ENCODE measurements at regions not wholly inside any gene's neighbourhood (a gene's known extent, or its start where the extent isn't known, plus 50 kb on each side); places are given as distances from the start of the nearest gene placed in this dataset.

- TF ChIP-seq, protein P1, sequence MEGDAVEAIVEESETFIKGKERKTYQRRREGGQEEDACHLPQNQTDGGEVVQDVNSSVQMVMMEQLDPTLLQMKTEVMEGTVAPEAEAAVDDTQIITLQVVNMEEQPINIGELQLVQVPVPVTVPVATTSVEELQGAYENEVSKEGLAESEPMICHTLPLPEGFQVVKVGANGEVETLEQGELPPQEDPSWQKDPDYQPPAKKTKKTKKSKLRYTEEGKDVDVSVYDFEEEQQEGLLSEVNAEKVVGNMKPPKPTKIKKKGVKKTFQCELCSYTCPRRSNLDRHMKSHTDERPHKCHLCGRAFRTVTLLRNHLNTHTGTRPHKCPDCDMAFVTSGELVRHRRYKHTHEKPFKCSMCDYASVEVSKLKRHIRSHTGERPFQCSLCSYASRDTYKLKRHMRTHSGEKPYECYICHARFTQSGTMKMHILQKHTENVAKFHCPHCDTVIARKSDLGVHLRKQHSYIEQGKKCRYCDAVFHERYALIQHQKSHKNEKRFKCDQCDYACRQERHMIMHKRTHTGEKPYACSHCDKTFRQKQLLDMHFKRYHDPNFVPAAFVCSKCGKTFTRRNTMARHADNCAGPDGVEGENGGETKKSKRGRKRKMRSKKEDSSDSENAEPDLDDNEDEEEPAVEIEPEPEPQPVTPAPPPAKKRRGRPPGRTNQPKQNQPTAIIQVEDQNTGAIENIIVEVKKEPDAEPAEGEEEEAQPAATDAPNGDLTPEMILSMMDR (IDR thresholded peaks at IDR 0.05) = no peak
- no peak for TF ChIP-seq POLR2A (IDR thresholded peaks at IDR 0.05)
These were observed 662.5 kb downstream of the CDH11 start for GRCh38 chr16:64459402-64459801.

All from thyroid gland (tissue), 4 donors.